Fibroblast of skin of scalp (primary cell): ENCODE measurements at regions not wholly inside any gene's neighbourhood (a gene's known extent, or its start where the extent isn't known, plus 50 kb on each side); places are given as distances from the start of the nearest gene placed in this dataset.

Source experiments
- DNase-seq: peaks from one replicate; pipeline ENCODE4 v3.0.0-alpha.2; 2013

DNA sequence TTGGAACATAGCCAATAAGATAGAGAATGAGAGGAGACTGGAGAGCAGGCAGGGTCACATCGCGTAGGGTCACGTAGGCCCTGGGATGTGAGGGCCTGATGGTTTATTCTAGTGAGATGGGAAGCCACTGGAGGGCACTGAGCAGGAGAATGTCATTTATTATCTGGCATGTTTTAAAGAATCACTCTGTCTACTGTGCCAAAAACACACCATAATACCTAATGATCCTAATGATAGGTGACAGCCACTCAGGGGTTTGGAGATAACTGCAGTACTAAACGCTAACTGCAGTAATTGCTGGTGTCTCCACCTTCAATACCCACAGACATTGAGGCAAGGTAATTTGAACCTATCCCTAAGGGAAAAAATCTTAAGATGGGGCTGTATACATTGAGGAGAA is 185.4 kb downstream of the TTLL7 start:
- no peak for DNase-seq

DNA sequence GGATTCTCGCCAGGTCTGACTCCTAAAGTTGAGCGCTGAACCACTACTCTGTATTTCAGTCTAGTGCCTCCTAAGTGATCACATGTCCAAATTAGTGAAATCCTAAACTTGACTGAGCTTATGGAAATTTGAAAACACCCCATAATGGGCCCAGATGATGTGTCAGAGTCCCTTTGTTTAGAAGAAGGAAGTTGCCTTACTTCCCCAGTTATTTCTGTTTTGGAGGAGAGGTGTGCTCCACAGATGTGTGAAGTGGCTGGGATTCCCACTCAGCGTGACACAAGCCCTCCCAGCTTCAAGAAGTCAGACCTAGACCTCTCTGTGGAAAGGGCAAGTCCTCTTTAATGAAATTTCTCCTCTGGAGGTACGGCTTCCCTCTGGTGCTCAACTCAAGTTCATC is 188.8 kb downstream of the TTLL7 start:
- no peak for DNase-seq

DNA sequence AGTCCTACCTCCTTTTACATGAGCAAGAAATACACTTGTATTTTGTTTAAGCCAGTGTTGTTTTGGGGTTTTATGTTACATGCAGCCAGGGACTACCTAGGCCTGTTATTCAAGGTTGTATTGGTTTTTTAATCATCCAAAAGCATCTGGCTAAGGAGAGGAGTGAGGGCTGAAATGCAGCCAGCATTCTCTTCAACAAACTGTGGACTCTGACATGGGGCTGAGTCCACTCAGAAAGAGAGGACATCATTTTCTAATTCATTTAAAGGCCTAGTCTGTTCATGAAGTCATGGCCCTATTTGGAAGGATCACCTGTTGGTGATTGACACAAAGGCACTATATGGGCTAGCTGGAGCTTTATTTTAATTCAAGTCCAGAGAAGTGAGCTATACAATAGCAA is 190.4 kb downstream of the TTLL7 start:
- DNase-seq = no peak

DNA sequence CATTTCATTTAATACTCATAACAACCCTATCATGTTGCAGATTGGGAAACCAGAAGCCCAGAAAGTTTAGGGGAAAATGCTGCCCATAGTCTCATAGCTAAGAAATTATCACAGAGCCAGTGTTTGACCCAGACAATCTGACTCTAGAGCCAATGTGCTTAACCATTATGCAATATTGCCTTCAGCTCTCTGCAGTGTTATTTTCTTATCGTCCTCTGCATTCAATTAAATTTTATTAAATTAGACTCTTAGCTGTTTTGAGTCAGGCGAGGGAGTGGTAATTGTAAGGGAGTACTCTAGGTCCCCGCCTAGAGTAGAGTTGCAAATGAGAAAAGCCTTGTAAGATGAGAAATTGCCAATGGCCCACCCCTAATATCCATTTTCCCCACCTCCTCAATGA is 191.1 kb downstream of the TTLL7 start:
- no peak for DNase-seq

DNA sequence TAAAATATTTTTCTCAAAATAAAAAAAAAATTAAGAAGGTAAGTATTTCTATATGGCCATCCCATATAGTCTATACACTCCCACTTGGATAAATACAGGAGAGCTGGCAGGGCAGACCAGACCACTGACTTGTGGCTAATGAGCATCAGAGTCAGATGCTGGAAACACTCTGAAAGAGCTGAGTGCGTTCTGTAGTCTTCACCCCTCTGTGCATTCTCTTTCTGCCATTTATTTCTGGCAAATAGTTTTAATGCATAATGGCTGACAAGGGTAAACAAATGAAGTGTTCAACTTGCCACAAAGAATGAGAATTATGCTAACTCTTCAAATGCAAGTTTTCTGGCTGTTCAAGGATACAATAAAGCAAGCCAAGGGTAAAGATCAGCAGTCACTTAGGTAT is 191.7 kb downstream of the TTLL7 start:
- DNase-seq = no peak

DNA sequence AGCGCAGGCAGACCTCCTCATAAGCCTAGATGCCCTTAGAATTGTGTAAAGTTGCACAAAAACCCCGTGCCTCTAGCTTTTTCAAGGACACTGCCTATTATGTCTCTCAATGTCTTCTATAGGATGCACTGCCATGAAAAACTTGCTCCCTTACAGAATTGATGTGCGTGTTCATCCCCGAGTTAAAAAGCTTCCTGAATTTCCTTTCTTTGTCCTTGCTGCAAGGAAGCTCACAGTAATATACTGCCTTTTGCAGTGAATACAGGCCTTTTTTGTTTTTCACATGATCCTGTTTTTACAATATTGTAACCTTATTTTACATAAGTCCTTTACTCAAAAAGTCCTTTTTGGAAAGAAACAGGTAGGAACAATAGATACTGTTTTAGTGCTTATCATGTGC is 193.0 kb downstream of the TTLL7 start:
- no peak for DNase-seq

DNA sequence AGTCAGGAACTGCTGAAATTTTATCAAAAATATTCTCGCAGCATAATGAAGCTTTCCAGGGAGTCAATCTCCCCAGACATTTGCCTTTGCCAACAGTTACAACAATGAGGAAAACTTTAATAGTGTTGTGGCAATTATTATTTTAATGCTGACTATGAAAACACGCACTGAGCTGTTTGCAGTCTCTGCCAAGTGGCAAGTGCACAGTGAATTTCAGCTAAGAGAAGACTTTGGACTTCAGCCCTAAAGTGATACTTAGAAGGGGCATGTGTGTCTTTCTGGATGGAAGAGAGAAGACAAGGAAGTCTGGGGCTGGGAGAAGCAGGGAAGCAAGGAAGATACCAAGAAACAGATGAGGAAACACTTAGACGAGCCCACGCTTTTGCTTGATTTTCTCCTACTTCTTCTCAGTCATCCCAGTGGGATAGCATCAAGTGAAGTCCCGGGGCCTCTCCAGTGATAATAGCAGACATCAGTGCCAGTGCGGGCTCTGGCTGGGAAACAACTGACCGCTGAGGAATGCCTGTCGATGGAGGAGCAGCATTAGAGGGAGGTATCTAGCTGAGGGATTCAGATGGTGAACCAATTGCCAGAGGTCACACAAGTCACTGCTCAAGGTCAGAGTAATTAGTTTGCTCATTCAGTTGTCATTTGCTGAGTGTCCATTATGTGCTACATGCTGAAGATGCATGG is 196.3 kb downstream of the TTLL7 start:
- DNase-seq = no peak

DNA sequence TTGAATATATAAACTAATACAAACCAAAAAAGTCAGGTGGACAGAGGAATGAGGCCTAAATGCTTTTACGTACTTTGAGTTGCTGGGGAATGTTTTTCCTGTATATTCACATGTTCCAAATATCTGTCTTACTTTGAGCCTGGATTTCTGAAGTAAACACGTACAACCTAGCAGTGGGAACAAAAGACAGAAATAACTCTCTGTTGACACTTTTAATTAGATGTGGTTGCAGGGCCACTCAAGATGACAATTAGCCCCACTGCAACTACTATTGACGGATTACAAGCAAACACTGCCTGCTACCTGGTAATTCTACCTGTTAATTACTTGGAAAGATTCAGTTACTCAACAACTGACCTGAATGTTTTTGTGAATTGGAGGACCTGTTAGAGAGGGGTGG is 196.9 kb downstream of the TTLL7 start:
- no peak for DNase-seq

DNA sequence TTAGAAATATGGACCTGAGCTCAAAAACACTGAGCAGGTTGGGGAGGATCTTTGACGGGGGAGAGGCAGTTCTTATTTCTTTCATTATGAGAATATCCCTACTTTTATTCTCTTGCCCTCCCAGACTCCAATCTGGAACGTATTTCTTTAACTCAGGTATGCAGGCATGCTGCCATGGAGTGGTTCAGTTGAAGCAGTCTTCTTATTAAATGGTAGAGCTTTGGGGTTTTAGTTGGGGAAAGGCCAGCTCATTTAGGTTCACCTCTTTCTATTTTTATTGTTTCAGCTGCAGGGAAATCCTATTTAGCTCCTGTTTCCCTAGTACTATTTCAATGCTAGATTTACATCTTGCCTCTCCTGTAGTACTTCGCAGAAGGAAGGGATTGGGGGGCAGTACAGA is 198.9 kb downstream of the TTLL7 start:
- DNase-seq = no peak

DNA sequence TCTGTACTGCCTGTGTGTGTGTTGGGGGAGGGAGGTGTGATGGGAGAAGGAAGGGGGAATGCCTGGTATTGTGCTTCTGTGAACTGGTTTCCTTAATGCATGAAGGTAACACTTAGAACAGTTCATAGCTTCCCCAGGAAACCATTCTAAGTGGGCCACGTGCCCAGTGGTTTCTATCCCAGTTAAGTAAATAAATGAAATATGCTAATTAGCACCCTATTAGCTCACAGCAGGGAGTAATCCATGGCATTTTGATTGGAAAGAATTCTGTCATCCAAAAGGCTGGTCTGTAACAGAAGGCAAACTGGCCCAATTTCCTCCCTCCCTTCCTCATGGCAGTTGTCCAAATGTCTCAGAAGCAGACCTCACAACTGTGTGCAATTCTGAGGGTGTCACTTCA is 199.3 kb downstream of the TTLL7 start:
- DNase-seq = peak; percentile 47

DNA sequence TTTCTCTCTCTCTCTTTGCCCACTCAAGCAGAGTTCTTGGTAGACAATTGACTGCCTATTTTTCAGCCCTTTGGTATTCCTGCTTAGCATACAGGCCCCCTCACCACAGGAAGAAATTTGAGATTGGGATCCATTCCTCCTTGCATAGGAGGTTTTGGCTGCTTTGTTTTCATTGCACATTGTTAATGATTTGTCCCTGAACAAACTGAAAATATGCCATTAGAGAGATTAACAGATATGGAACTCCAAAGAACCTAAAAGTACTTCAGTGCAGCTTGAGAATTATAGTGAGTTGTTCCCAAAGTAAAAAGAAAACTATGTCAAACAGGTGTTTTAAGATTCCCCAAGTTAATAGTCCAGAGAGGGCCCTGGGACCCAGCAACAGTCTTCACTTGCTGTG is 200.0 kb downstream of the TTLL7 start:
- DNase-seq = no peak

DNA sequence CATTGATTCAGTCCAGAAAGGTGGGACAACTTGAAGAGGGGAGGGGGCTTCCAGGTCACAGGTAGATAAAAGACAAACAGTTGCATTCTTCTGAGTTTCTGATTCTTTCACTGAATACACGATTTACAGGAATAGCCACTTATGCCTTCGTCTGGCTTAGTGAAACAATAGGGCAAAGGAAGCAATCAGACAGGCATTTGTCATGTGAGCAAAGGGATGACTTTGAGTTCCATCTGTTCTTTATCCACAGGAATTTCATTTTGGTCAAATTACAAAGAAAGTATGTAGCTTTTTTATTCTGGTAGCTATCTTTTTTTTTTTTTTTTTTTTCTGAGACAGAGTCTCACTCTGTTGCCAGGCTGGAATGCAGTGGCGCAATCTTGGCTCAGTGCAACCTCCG is 202.5 kb downstream of the TTLL7 start:
- peak; percentile 73 for DNase-seq

DNA sequence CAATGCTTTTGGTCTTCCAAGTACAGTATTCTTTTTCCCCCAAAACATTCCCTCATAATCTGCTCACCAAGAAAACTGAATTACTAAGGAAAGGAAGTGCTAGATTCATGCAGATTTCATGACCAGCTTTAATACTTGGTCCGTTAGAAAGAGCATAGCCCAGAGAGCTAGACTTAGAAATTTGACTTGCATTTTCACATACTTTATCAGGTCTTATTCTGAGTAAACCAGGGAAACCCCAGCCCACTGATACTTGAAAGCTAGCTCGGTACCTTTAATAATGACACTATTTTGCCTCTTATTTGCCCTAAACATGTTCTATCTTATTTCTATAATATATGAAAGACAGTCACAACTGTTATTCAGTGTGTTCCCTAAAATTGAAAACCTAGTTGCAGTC is 204.5 kb downstream of the TTLL7 start:
- no peak for DNase-seq

DNA sequence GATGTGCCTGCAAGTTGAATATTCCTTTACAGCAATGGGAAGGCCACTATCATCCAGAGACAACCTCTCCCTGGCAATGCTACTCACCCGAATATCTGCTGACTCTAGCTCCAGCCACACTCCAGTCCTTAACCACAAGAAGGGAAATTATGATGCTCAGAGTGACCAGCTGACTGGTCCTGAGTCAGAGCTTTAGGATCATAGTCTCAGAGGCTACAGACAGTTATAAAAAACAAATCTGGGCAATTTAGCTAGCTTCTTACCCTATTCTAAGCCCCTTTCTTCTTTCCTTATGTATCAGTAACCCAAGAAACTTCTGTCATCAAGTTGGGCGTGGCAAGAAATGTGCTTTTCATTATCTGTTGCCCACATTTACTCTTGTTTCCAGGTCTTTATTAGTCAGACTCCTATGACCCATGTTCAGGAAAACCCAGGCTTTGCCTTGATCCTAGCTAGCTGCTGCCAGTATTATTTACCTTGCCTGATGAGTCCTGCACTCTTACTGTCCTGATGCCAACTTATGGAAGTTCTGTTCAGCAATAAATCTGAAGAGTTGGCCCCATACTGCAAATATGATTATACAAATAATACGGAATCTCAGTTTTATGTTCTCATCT is 207.0 kb downstream of the TTLL7 start:
- peak; percentile 55 for DNase-seq

DNA sequence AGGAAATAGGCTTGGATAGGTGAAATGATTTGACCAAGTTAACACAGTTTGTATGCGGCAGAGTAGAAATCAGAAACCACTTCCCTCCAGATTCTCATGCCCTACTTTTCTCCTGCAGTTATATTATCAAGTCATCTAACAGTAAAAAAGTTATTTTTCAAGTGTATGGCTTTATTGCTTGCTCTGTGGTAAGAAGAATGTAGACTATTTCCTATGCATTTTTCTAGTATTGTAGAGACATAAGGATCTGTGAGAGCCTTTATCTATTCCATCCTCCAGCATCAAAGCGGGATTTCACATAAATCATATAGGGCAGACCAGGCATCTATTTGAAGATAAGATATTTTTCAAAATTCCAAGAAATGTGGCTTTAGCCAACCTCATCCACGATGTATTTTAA is 208.5 kb downstream of the TTLL7 start:
- peak; percentile 35 for DNase-seq

DNA sequence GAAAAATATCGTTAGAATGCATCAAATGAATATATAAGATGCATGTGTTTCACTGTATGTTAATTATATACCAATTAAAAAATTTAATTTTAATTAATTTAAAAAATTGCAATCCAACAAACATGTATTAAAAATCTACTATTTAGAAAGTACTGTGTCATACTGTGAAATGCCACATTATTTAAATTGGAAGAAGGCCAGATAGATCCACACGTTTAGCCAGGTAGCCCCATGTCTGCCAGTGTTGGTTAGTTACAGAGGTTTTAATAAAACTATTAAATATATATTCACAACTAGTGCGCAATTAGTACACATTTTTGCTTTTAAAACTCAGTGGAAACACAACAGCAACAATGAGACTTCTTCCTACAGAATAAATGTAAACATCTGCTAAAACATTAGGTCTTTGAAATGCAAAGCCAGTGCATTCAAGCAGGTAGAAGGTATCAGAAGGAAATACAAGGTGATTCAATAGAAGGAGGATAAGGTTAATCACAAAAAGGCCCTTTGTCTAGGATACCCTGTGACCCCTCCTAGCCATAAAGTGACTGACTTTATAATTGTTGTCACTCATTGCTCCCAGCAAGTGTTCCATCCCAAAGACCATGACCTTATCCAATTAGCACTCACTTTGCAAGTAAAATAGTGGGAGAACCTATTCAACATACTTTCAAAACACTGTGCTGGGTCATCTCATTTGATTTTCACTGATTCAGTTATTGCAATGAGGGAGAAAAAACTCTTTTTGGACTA is 211.5 kb downstream of the TTLL7 start:
- DNase-seq = no peak

DNA sequence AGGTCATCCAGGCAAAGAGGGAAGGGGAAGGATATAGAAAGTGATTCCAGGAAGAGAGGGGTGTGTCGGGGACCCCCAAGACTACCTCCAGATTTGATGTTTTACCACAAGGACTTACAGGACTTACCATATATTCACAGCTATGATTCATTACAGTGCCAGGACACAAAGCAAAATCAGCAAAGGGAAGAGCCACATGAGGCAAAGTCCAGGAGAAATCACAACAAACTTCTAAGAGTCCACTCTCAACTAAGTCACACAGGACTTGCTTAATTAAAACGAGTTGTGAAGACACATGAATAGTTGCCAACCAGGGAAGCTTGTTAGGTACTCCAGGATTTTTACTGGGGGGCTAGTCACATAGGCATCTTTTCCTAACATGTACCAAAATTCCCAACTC is 217.3 kb downstream of the TTLL7 start:
- DNase-seq = no peak

DNA sequence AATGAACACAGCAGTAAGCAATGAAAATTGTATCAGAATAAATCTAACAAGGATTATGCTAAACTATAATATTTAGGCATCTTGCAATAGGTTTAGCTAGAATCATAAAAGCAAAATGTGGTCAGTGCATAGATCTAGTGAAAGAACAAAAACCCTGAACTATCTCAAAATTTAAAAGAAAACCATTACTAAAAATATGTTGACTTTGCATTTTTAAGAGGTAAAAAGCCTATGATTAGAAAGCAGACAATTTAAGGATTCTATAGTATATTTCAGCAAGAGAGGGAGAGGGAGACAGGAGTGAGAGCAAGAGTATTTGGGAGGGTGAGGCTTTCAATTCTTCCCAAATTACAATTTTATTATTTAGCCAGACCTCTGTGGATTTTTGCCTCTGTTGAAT is 219.4 kb downstream of the TTLL7 start:
- no peak for DNase-seq

DNA sequence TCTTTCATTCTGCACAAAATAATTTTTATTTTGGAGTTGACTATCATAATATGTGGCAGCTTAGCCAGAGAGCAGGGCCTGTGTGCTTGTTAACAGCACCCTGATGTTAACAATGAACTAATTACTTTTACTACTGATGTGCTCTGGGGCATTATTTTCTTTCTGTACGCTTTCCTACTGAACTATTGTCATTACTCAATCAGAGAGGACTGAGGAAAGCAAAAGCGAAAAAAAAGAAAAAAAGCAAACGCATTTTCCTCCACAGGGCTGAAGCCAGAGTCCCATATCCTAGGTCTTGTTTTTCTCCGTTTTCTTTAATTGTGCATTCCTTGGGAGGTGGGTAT is 221.2 kb downstream of the TTLL7 start:
- no peak for DNase-seq

DNA sequence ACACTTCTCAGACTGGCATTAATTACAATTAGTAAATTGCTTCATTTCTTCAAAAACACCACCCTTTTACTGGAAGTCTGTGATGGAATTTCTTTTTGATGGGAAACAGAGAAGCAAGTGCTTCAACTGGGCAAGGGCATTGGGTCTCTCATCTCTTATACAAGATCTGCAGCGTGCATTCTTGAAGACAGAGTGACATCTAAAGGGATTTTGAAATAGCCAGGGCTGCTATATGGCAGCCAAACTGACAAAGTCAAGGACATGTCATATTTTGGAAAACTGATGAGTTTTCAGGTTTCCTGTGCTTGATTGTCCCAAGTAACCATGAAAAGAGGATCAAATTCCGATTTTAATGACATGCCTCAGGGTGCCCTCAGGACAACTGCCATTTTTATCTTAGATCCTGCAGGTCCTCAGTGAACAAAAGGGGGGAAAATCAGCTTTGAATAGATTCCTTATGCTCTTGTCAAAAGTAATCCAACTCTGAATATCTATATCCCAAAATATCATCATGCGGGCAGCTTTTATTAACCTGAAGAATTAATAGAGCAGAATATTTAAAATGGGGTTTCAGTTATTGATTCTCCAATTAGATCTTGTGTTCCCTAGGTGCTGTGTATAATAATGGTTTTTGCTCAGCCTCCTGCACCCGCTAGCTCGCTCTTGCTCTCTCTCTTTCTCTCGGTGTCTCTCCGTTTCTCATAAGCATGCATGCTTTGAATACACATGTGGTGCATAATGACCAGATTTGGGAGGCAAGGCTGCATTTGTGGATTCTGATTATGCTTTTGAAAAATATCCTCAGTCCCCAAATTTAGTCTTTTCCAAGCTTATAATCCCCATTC is 221.8 kb downstream of the TTLL7 start:
- no peak for DNase-seq

DNA sequence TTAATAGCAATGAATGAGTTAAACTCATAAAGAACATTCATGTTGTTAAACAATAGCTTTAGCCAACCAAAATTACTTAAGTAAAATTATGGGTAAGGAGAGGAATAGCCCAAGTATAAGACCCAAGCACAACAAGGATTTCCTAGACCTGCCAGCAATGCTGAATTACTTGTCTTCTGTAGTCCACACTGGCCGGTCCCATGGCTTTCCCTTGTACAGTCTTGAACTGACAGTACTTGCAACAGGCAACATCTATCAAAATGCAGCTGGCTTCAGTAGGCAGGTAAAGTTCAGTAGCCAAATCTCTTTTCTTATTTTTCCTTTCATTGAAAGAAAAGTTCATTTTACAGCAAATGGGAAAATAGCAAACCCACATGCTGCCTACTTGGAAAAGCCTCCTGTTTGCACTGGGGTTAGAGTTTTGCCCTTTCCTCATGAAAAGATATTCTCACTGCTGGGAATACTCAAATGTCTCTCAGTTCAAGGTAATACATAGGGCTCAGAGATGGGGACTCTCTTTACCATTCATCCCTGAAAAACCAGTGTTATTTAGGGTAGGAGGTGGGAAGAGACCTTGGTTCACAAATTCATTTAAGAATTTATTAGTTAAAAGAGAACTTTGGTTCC is 222.8 kb downstream of the TTLL7 start:
- DNase-seq = no peak

DNA sequence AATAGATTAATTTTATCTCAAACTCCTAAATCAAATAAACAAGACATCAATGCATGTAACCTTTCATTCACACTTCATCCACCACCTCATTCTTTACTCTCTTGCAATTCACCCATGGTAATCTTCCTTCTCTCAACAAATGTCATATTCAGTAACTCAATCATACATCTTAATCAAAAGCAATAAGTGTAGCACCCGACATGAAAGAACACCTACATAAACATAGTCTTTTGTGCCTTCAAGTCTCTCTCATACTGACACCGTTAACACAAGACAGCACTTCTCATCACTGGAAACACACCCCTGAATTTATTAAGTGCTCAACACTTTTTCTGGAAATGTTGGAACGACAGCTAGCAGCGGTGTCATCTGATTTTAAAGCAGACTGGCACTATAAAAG is 225.9 kb downstream of the TTLL7 start:
- no peak for DNase-seq

DNA sequence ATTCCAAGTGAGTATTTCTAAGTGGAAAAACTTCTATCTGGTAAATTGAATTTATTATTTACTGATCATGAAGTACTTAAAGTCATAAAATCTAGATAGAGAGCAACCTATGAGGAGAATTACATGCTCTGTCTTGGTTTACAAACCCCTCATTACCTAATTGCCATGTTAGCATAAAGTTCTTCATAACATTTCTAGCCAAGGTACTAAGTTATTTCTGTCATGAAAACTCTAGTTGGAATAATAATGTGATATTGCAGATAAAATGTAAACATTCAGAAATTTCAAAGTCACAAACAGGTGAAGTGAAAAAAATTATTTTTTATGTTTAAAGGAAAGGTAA is 228.6 kb downstream of the TTLL7 start:
- no peak for DNase-seq
